A673 (cell line): ENCODE measurements at regions not wholly inside any gene's neighbourhood (a gene's known extent, or its start where the extent isn't known, plus 50 kb on each side); places are given as distances from the start of the nearest gene placed in this dataset.

ENCODE experiments used
- BruUV-seq: library from RNA; stranded (reverse); fragments of 400-500 nt; replicated peaks from 2 replicates; lab custom pipeline; 2021; lab: Mats Ljungman, UMichigan
- CTCF ChIA-PET: fragments of 300-600 bp; sonication (Branson Sonifier 250); formaldehyde crosslinking; loops from one replicate; lab custom pipeline; 2022; ENCODE audit warnings: antibody characterized with exemption; lab: Charles Lee
- POLR2A ChIA-PET: fragments of 300-600 bp; sonication (Branson Sonifier 250); formaldehyde crosslinking; loops from one replicate; lab custom pipeline; 2022; ENCODE audit warnings: antibody characterized with exemption; ENCODE audit not compliant: low non-redundant PET; lab: Charles Lee
- DNase-seq: peaks from one replicate; pipeline ENCODE4 v3.0.0-alpha.2; 2015; ENCODE audit warnings: low spot score
- H3K27ac ChIP-seq: fragments of 200-600 bp; sonication (generic); 2 replicates; pipeline ENCODE4 v1.5.1; 2016; ENCODE audit warnings: mixed run types, low read depth, mild to moderate bottlenecking, mixed read lengths, antibody characterized with exemption, low read length; ENCODE audit not compliant: poor library complexity, severe bottlenecking
- H3K27me3 ChIP-seq: fragments of 200-600 bp; sonication (generic); replicated peaks from 2 replicates; pipeline ENCODE4 v1.6.1; 2017; ENCODE audit warnings: mixed run types, low read depth, mild to moderate bottlenecking, mixed read lengths, antibody characterized with exemption, low read length; ENCODE audit not compliant: insufficient read depth, poor library complexity
- H3K36me3 ChIP-seq: fragments of 200-600 bp; sonication (generic); 2 replicates; pipeline ENCODE4 v1.6.1; 2016; ENCODE audit warnings: mixed run types, mild to moderate bottlenecking, mixed read lengths, antibody characterized with exemption, low read length; ENCODE audit not compliant: insufficient read depth, poor library complexity, severe bottlenecking
- H3K4me1 ChIP-seq: fragments of 200-600 bp; sonication (generic); 2 replicates; pipeline ENCODE4 v1.6.1; 2017; ENCODE audit warnings: mixed run types, mild to moderate bottlenecking, mixed read lengths, antibody characterized with exemption, low read length; ENCODE audit not compliant: insufficient read depth, poor library complexity, severe bottlenecking
- H3K4me3 ChIP-seq: fragments of 200-600 bp; sonication (generic); 2 replicates; pipeline ENCODE4 v1.5.1; 2016; ENCODE audit warnings: low read depth, mixed run types, mild to moderate bottlenecking, mixed read lengths, low read length; ENCODE audit not compliant: poor library complexity, severe bottlenecking
- H3K9me3 ChIP-seq: fragments of 200-600 bp; sonication (generic); 2 replicates; pipeline ENCODE4 v1.6.1; 2016; ENCODE audit warnings: mixed run types, low read depth, mild to moderate bottlenecking, mixed read lengths, antibody characterized with exemption, low read length; ENCODE audit not compliant: poor library complexity, severe bottlenecking
- EZH2 ChIP-seq: fragments of 200-600 bp; sonication (generic); IDR thresholded peaks from 2 replicates; pipeline ENCODE4 v1.6.1; 2017; ENCODE audit warnings: borderline replicate concordance, low read depth, mild to moderate bottlenecking, mixed read lengths, antibody characterized with exemption, low read length; ENCODE audit not compliant: poor library complexity, severe bottlenecking
- intact Hi-C: fragments of 100-400 bp; cut with micrococcal nuclease; formaldehyde crosslinking; loops from one replicate; pipeline ENCODE4 v1.10.0; 2022; ENCODE audit not compliant: unreplicated experiment
- TF ChIP-seq, protein P1 (sequence below): fragments of 300-800, 200-600 bp; sonication (generic); conservative IDR thresholded peaks from 2 replicates; pipeline ENCODE4 v1.5.1; 2017; ENCODE audit warnings: low read depth, mild to moderate bottlenecking, antibody characterized with exemption, low read length, moderate library complexity, mixed read lengths

DNA sequence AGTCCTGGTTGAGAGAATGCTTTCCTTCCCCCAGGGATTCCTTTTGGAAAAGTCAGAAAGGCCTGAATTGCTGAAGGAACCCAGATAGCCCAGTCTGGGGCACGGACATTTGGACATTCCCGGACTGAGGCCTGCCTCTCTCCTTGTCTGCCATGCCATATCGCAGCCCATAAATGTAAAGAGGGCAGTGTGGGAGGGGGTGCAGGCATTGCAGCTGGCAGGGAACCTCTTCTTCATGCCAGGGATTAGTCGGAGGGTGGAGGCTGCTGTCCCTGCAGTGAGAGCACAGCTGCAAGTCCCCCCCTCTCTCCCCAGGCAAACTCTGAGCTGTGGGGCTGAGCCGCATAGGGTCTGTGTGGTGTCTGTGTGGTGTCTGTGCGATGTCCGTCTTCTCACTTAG lies 486.0 kb upstream of the MKI67 start:
- POLR2A ChIA-PET = interaction anchor here (0.5 kb wide), 1 partner anchor 1052 kb away, joined by 3 read pairs; no protein-coding TSS in a partner anchor
- no TSS peak for BruUV-seq
- no peak for DNase-seq
- TF ChIP-seq EZH2 = no peak
- TF ChIP-seq, protein P1, sequence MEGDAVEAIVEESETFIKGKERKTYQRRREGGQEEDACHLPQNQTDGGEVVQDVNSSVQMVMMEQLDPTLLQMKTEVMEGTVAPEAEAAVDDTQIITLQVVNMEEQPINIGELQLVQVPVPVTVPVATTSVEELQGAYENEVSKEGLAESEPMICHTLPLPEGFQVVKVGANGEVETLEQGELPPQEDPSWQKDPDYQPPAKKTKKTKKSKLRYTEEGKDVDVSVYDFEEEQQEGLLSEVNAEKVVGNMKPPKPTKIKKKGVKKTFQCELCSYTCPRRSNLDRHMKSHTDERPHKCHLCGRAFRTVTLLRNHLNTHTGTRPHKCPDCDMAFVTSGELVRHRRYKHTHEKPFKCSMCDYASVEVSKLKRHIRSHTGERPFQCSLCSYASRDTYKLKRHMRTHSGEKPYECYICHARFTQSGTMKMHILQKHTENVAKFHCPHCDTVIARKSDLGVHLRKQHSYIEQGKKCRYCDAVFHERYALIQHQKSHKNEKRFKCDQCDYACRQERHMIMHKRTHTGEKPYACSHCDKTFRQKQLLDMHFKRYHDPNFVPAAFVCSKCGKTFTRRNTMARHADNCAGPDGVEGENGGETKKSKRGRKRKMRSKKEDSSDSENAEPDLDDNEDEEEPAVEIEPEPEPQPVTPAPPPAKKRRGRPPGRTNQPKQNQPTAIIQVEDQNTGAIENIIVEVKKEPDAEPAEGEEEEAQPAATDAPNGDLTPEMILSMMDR = no peak
- no peak overlapping the region for H3K4me3 ChIP-seq
- no peak overlapping the region for H3K27ac ChIP-seq
- no peaks in the 10 kb centered on the region for H3K36me3 ChIP-seq
- intact Hi-C loops = no loop called here
- no peaks in the 10 kb centered on the region for H3K27me3 ChIP-seq
- no peaks in the 10 kb centered on the region for H3K9me3 ChIP-seq
- CTCF ChIA-PET = interaction anchor here (0.6 kb wide), 1 partner anchor 487 kb away, joined by 3 read pairs; no protein-coding TSS in a partner anchor
- no peaks in the 10 kb centered on the region for H3K4me1 ChIP-seq

DNA sequence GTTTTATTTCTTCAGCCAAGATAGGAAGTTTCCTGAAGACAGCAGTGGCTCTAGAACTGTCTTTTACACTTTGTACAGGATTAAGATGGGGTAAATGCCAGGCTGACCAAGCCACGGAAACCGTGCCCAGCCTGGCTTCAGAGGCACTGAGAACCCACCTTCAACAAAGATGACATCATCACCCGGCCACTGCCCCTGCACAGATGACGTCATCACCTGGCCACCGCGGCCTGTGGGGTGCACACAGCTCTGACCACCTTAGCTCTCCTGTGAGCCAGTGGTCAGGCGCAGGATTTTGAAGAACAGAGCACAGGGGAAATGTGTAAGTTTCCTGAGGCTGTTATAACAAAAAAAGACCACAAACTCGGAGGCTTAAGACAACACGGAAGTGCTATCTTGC lies 486.4 kb upstream of the MKI67 start:
- ChIA-PET POLR2A (interaction anchor here (0.5 kb wide), 1 partner anchor 1052 kb away, joined by 3 read pairs; no protein-coding TSS in a partner anchor), CTCF (no interaction called here)
- no peak for TF ChIP-seq EZH2
- TF ChIP-seq, protein P1 = no peak
- Histone ChIP-seq H3K27ac (no peak overlapping the region), H3K27me3 (no peaks in the 10 kb centered on the region), H3K4me3 (no peak overlapping the region), H3K9me3 (no peaks in the 10 kb centered on the region), H3K4me1 (no peaks in the 10 kb centered on the region), H3K36me3 (no peaks in the 10 kb centered on the region)
- intact Hi-C loops = no loop called here
- DNase-seq = no peak
- no TSS peak for BruUV-seq

DNA sequence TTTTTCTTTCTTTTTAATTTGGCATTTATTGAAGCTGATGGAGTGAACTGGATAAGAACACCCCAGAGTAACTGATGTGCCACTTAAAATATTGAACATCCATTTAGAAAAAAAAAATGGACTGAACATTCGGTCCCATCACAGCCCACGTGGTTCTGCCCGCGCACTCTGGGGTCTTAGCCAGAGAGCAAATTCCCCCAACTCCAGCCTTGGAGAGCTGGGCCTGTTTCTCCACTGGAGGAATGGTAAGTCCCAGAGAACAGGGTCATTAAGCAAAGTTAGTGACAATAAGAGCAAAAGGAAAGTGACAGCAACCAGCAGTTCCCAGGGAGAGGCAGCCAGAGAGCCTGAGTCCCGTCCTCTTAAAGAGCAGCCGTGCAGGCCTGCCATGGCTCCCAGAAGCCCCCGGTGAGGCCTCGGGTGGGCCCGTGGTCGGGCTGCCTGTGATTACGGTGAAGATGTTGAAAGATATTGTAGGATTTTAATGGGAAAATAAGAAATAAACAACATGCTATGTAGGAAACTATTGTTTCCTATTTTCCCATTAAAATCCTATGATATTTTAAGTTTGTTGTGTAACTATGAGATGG lies 487.9 kb upstream of the MKI67 start:
- no TSS peak for BruUV-seq
- H3K9me3 ChIP-seq = no peaks in the 10 kb centered on the region
- no peaks in the 10 kb centered on the region for H3K4me1 ChIP-seq
- peaks cover 9% of the 10 kb centered on the region for H3K27me3 ChIP-seq
- H3K36me3 ChIP-seq = no peaks in the 10 kb centered on the region
- TF ChIP-seq, protein P1 = no peak
- no peak for TF ChIP-seq EZH2
- H3K27ac ChIP-seq = no peak overlapping the region
- intact Hi-C loops = no loop called here
- DNase-seq = no peak
- no peak overlapping the region for H3K4me3 ChIP-seq
- CTCF ChIA-PET = no interaction called here
- POLR2A ChIA-PET = no interaction called here
